Stomach (tissue), 8 donors: ENCODE measurements at regions not wholly inside any gene's neighbourhood (a gene's known extent, or its start where the extent isn't known, plus 50 kb on each side); places are given as distances from the start of the nearest gene placed in this dataset.
A peak's percentile ranks its signal among the peaks of the same experiment; 100 is the strongest.

ENCODE experiments used
- DNase-seq, 2 donors: peaks; one replicate each; pipeline versions ENCODE4 v3.0.0 to v3.0.0-alpha.2; 2013 to 2019
- H3K27ac ChIP-seq, 5 donors: fragments of 200-600 bp in 4 of 5; sonication (generic) in 4 of 5; one replicate each; pipeline ENCODE4 v1.5.1; 2013 to 2019; ENCODE audit warnings: mild to moderate bottlenecking in 1 of 5, moderate library complexity in 1 of 5
- H3K27me3 ChIP-seq, 3 donors: fragments of 200-600 bp; sonication (generic); one replicate each; pipeline ENCODE4 v1.5.1; 2017 to 2019; ENCODE audit warnings: mixed run types in 1 of 3
- H3K36me3 ChIP-seq, 4 donors: fragments of 200-600 bp; sonication (generic); 1 replicate in 3 of 4; 2 replicates in 1 of 4; pipeline ENCODE4 v1.5.1; 2016 to 2019
- H3K4me1 ChIP-seq, 4 donors: fragments of 200-600 bp; sonication (generic); one replicate each; pipeline ENCODE4 v1.5.1; 2016 to 2019
- H3K4me3 ChIP-seq, 4 donors: fragments of 200-600 bp; sonication (generic) in 3 of 4; one replicate each; pipeline ENCODE4 v1.5.1; 2016 to 2019; ENCODE audit warnings: mild to moderate bottlenecking in 1 of 4
- H3K9me3 ChIP-seq, 4 donors: fragments of 200-600 bp; sonication (generic); one replicate each; pipeline ENCODE4 v1.5.1; 2016 to 2019
- CTCF ChIP-seq, 7 experiments: fragments of 450-650 bp in 4 of 7; fragments of 200-600 bp in 3 of 7; sonication (generic) in 3 of 7; IDR thresholded peaks; one replicate each; pipeline ENCODE4 v1.5.1; 2016 to 2019; ENCODE audit warnings: antibody characterized with exemption in 7 of 7, control low read depth in 2 of 7, mild to moderate bottlenecking in 1 of 7
- EP300 ChIP-seq: sonication (generic); formaldehyde crosslinking; IDR thresholded peaks from one replicate; pipeline ENCODE4 v1.6.1; 2017; ENCODE audit warnings: antibody characterized with exemption
- POLR2A ChIP-seq, 4 donors: fragments of 450-650 bp; IDR thresholded peaks; one replicate each; pipeline ENCODE4 v1.6.1; 2016; ENCODE audit warnings: antibody characterized with exemption in 4 of 4, control low read depth in 2 of 4, mild to moderate bottlenecking in 1 of 4, moderate library complexity in 1 of 4
- POLR2AphosphoS5 ChIP-seq, 3 donors: sonication (generic); formaldehyde crosslinking; IDR thresholded peaks; one replicate each; pipeline ENCODE4 v1.6.1; 2016; ENCODE audit warnings: antibody characterized with exemption in 3 of 3
- WGBS, 5 donors: extraction: QIAGEN DNeasy Blood & Tissue Kit in 3 of 5; methylation state at CpG; one replicate each; pipeline versions ENCODE4 v1.1.5 to v1.1.7; 2013 to 2018; 5-methylcytosine and 5-hydroxymethylcytosine counted together
- intact Hi-C: fragments of 100-400 bp; cut with DNase I; formaldehyde crosslinking; loops from one replicate; pipeline ENCODE4 v1.15.1; 2023; ENCODE audit warnings: low total_unique reads
- donor health status: healthy with polysubstance abuse.
- donor health status: Bipolar disorder and iron deficiency.
- donor health status: healthy.

GRCh38 chr2:15111718-15112117, 449.4 kb downstream of the NBAS start:
- no peak for TF ChIP-seq POLR2AphosphoS5 (IDR thresholded peaks at IDR 0.05)
- no peak for TF ChIP-seq POLR2A (IDR thresholded peaks at IDR 0.05)
- TF ChIP-seq EP300 = no peak
- TF ChIP-seq CTCF (IDR thresholded peaks at IDR 0.05) = no peak
- no peak overlapping the region for H3K27ac ChIP-seq
- no peak for DNase-seq
- no peak overlapping the region for H3K4me3 ChIP-seq
- H3K36me3 ChIP-seq = no peaks in the 10 kb centered on the region
- 91 to 98% (median 96%) methylated on average over 1 of the region's 1 CpG for WGBS, 5 donors
- H3K4me1 ChIP-seq = no peaks in the 10 kb centered on the region
- peaks cover 0 to 46% (median 22%) of the 10 kb centered on the region in 4 donors for H3K9me3 ChIP-seq
- intact Hi-C loops = no loop called here
- no peaks in the 10 kb centered on the region for H3K27me3 ChIP-seq

GRCh38 chr2:15112216-15112615, 448.9 kb downstream of the NBAS start:
- TF ChIP-seq EP300 = no peak
- no peak for TF ChIP-seq POLR2AphosphoS5 (IDR thresholded peaks at IDR 0.05)
- TF ChIP-seq CTCF (IDR thresholded peaks at IDR 0.05) = no peak
- no peak for TF ChIP-seq POLR2A (IDR thresholded peaks at IDR 0.05)
- DNase-seq = peak in 1 of 2 donors; percentile 14
- H3K4me1 ChIP-seq = no peaks in the 10 kb centered on the region
- 86 to 98% (median 95%) methylated on average over 1 of the region's 1 CpG for WGBS, 5 donors
- H3K36me3 ChIP-seq = no peaks in the 10 kb centered on the region
- H3K4me3 ChIP-seq = no peak overlapping the region
- no peak overlapping the region for H3K27ac ChIP-seq
- no peaks in the 10 kb centered on the region for H3K27me3 ChIP-seq
- intact Hi-C loops = no loop called here
- H3K9me3 ChIP-seq = peaks cover 0 to 46% (median 22%) of the 10 kb centered on the region in 4 donors

GRCh38 chr2:15115776-15116175, 445.4 kb downstream of the NBAS start:
- H3K4me1 ChIP-seq = no peaks in the 10 kb centered on the region
- peaks cover 0 to 30% (median 18%) of the 10 kb centered on the region in 4 donors for H3K9me3 ChIP-seq
- no peak overlapping the region for H3K4me3 ChIP-seq
- H3K36me3 ChIP-seq = no peaks in the 10 kb centered on the region
- no peak for DNase-seq
- TF ChIP-seq POLR2A (IDR thresholded peaks at IDR 0.05) = no peak
- no peak for TF ChIP-seq EP300
- intact Hi-C loops = no loop called here
- H3K27ac ChIP-seq = no peak overlapping the region
- H3K27me3 ChIP-seq = no peaks in the 10 kb centered on the region

- no peak overlapping the region for H3K27ac ChIP-seq
- no peak for TF ChIP-seq POLR2A (IDR thresholded peaks at IDR 0.05)
- TF ChIP-seq EP300 = no peak
- no peak for TF ChIP-seq CTCF (IDR thresholded peaks at IDR 0.05)
- no peak for TF ChIP-seq POLR2AphosphoS5 (IDR thresholded peaks at IDR 0.05)
These were observed 444.3 kb downstream of the NBAS start for GRCh38 chr2:15116830-15117229.

More at GRCh38 chr2:15116830-15117229, 444.3 kb downstream of the NBAS start:
- no peaks in the 10 kb centered on the region for H3K36me3 ChIP-seq
- DNase-seq = no peak
- 84 to 96% (median 89%) methylated on average over 6 of the region's 6 CpGs for WGBS, 5 donors
- no peaks in the 10 kb centered on the region for H3K4me1 ChIP-seq
- H3K4me3 ChIP-seq = no peak overlapping the region
- peaks cover 0 to 22% (median 10%) of the 10 kb centered on the region in 4 donors for H3K9me3 ChIP-seq
- H3K27me3 ChIP-seq = no peaks in the 10 kb centered on the region
- intact Hi-C loops = no loop called here
